Hippocampal formation (tissue), 2 donors: ENCODE measurements at regions not wholly inside any gene's neighbourhood (a gene's known extent, or its start where the extent isn't known, plus 50 kb on each side); places are given as distances from the start of the nearest gene placed in this dataset.

Source experiments
- DNase-seq, 2 donors: peaks; one replicate each; lab custom pipeline; 2025; lab: John Stamatoyannopoulos, UW

GRCh38 chr10:85145966-85146365 lies 817.6 kb downstream of the CCSER2 start:
- no peak for DNase-seq

- DNase-seq, result no peak
Observed at GRCh38 chr10:85147346-85148250, 819.2 kb downstream of the CCSER2 start.

- DNase-seq, result no peak
Observed at GRCh38 chr10:85148693-85149640, 820.6 kb downstream of the CCSER2 start.

DNA sequence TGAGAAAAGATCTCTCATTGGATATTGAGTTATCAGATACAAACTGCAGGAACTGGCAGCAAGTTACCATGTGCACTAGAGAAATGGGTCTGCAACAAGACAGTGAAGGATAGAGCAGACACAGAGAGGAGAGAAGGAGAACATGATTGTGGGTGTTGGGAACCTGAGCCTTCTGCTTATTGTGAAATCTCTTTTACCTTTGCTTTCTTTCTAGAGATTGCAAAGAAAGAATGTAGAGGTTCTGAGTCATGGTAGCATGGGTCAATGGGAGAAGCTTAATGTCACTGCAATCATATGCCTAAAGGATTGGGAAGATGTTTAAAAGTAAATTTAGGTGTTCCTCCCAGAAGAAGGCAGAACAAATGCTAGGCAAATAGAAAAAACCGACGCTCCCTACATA lies 821.4 kb downstream of the CCSER2 start:
- no peak for DNase-seq

- DNase-seq, result no peak
Observed at GRCh38 chr10:85151506-85151905, 823.1 kb downstream of the CCSER2 start.

- DNase-seq, result no peak
Observed at GRCh38 chr10:85152496-85152895, 824.1 kb downstream of the CCSER2 start.

DNA sequence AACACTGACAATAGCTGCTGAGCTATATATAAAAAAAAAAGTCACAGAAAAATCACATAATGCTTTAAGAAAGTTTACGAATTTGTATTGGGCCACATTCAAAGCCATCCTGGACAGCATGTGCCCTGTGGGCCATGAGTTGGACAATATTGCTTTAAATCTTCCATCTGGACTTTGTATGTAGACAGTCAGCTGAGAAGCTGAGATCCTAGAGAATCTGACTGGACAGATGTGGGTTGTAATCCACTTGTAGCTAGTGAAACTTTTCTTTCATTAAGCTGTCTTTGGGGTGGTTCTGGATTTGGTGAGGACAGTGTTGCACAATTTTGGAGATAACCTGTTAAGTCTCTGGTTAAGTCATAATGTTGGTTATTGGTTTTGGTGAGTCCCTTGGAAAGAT lies 824.5 kb downstream of the CCSER2 start:
- DNase-seq, result no peak

DNA sequence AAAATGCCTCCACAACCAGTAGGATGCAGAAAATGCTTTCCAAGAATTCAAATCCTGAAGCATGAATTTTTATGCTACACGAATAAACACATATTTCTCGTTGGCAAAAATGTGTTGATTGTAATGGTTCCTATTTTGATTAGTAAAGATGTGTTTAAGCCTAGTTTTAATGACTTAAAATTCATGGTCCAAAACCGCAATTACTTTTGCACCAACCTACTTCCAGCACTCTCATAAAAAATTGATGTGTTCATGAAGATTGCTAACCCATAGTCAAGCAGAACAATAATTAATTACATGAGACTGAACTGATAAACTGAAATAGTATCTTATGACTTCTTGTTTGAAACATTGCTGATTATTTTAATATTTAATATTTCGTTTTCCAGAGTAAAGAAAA lies 828.8 kb downstream of the CCSER2 start:
- no peak for DNase-seq

DNA sequence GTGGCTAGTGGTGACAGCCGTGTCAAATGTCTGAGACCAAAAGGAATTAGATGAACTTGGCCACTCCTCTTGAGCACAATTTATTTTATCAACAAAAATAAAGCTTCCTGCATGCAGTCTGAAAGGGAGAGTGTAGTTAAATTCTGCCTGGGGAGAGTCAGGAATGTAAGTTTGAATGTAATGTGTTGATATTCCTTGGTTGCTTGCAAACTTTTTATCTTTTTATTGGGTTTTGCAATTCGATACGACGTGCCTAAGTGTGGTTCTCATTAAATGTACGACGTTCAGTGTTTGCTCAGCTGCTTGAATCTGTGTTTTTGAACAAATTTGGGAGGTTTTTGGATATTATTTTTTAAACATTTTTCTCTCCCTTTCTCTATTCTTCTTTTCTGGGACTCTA lies 839.9 kb downstream of the CCSER2 start:
- no peak for DNase-seq

DNA sequence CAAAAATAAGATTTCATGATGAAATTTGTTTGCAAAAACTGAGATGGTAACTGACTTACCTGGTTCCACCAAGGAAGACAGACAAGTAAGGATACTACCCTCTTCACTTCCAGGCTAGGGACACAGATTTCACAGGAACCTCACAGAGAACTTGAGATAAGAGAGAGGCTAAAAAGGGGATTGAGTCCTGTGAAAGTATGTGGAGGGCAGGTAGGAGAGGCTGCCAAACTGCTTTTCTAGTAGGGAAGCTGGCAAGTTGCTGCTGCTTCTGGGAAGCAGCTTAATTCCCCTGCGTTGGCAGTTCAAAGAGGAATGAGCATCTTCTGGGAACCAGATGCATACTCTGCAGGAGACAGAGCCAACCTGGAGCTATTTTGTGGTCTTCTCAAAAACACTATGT lies 841.6 kb downstream of the CCSER2 start:
- no peak for DNase-seq

- DNase-seq, result no peak
Observed at GRCh38 chr10:85175635-85176034, 847.2 kb downstream of the CCSER2 start.

- DNase-seq, result no peak
Observed at GRCh38 chr10:85177767-85178166, 849.4 kb downstream of the CCSER2 start.

DNA sequence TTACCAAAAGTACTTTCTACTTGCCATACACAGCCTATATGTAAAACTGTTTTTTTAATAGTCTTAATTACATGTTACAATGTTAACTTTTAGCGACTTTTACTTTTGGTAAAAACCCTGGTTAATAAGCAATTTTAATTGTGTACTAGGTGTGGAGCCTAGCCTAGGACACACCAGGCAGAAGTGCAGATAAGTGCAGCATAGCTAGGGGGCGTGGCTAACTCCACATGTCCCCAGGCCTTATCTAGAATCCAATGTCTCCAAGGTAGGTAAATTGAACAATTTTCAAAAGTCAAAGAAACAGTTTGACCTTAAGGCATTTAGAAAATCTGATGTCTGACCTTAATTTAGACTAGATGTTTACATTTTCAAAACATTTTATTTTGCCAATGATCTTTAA lies 858.7 kb downstream of the CCSER2 start:
- no peak for DNase-seq

DNA sequence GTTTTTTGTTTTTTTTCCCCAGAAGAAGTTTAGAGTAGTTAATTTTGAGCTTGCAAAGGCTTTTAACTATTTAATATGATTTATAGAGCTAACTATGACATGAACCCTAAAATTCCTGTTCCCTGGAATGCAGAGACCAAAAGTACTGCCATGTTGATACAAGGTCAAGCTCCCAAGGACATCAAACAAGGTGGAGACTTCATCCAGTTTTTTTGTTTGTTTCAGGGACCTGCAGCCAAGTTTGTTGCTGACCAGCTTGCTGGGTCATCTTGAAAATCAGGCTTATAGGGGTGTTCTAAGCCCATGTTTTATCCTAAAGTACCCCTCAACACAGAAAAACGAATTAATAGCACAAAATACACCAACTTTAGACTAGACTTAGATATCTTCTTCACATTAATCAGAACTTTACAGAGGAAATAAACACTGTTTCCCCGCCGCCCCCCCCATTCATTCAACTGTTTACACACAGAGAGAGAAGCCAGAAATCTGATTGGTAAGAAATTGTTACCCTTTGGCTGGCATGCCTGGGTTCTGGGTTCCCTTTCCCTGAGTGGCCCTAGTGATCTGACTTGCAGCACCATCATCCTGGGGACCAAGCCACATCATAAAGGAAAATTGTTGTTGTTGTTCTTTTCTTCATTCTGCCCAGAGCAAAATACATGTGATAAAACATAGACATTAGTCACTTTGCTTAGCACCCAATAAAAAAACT lies 860.5 kb downstream of the CCSER2 start:
- DNase-seq, result no peak

- DNase-seq, result no peak
Observed at GRCh38 chr10:85193796-85194195, 865.4 kb downstream of the CCSER2 start.

DNA sequence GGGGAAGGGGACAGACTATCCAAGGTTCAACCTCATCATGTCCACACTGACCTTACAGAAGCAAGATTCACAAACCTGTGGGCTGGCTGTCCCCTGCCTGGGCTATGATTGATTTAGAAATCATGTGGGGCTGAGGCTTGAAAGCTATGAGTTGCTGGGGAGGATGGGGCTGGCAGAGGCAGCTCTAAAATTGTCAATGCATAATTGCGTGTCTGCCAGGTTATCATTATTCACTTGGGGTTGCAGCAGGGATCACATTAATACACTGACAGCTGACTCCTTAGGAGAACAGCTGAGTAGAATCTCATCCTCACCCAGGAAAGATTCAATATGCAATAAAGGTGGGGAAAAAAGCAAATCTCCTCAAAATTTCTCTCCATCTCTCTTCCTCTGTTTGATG lies 866.3 kb downstream of the CCSER2 start:
- DNase-seq, result no peak

- DNase-seq, result no peak
Observed at GRCh38 chr10:85195596-85195995, 867.2 kb downstream of the CCSER2 start.

- no peak for DNase-seq
Observed at GRCh38 chr10:85204814-85205213, 876.4 kb downstream of the CCSER2 start.

DNA sequence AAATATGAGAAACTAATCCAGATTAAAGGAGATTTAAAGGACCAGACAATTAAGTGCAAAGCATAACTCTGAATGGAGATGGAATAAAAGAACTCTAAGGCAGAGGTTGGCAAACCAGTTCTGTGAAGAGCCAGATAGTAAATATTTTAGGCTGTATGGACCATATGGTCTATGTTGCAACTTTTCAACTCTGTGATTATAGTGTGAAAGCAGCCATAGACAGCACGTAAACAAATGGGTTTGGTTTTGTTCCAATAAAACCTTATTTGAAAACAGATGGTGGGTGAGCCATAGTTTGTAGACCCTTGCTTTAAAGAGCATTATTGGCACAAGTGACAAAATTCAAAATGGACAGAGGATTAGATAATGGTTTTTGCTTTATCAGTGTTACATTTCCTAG lies 884.1 kb downstream of the CCSER2 start:
- no peak for DNase-seq

- no peak for DNase-seq
Observed at GRCh38 chr10:85213493-85213892, 885.1 kb downstream of the CCSER2 start.

DNA sequence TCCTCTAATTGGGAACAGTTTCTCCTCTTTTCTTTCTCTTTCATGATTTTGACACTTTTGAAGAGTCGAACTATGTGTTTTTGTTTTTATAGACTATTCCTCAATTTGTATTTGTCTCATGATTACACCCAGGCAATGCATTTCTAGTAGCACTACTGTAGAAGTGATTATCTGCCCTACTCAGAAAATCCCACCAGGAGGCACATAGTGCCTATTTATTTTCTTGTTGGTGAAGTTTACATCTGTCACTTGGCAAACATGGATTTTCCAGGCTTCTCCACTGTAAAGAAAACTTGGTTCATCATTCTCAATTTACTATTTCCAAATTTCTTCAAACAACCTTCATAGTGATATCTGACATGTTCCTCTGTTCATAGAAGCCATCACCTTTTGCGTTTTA lies 893.9 kb downstream of the CCSER2 start:
- DNase-seq, result peak in 1 of 2 donors; percentile 0

GRCh38 chr10:85224366-85224940 lies 896.1 kb downstream of the CCSER2 start:
- no peak for DNase-seq
